HCT116 (cell line): ENCODE measurements at regions not wholly inside any gene's neighbourhood (a gene's known extent, or its start where the extent isn't known, plus 50 kb on each side); places are given as distances from the start of the nearest gene placed in this dataset.

ENCODE experiments used
- ATAC-seq: fragments of 200-7000 bp; cut with Tn5 transposase; 2 replicates; pipeline ENCODE4 v1.9.1; 2020; ENCODE audit warnings: mild to moderate bottlenecking, moderate library complexity
- BruUV-seq: library from RNA; stranded (reverse); fragments of 400-500 nt; replicated peaks from 2 replicates; lab custom pipeline; 2021; lab: Mats Ljungman, UMichigan
- CTCF ChIA-PET: fragments of 300-600 bp; sonication (Branson Sonifier 250); formaldehyde crosslinking; loops from one replicate; lab custom pipeline; 2021; ENCODE audit warnings: antibody characterized with exemption; lab: Charles Lee
- POLR2A ChIA-PET: fragments of 300-600, 350-600 bp; sonication (Branson Sonifier 250); formaldehyde crosslinking; loops from one replicate; lab custom pipeline; 2021; ENCODE audit warnings: antibody characterized with exemption; lab: Charles Lee
- RAD21 ChIA-PET, 2 experiments: fragments of 300-600 bp; sonication (Branson Sonifier 250); formaldehyde crosslinking; loops; one replicate each; lab custom pipeline; 2023; ENCODE audit warnings: low total read pairs in 2 of 2; ENCODE audit not compliant: uncharacterized antibody in 2 of 2, unreplicated experiment in 2 of 2, low non-redundant PET in 1 of 2; lab: Charles Lee
- DNase-seq: peaks from one replicate; pipeline ENCODE4 v3.0.0-alpha.2; 2010; ENCODE audit warnings: low read depth, low spot score
- H2AFZ ChIP-seq: fragments of 200-600 bp; shearing (Covaris generic), sonication (generic); 2 replicates; pipeline ENCODE4 v1.6.1; 2017; ENCODE audit warnings: low read depth, mixed run types, mixed read lengths, antibody characterized with exemption, low read length; ENCODE audit not compliant: poor library complexity, severe bottlenecking
- H3K27ac ChIP-seq: 2 replicates; pipeline ENCODE4 v1.5.1; 2012; ENCODE audit warnings: low read depth, low read length
- H3K27me3 ChIP-seq: fragments of 200-600 bp; sonication (generic); 2 replicates; pipeline ENCODE4 v1.6.1; 2016; ENCODE audit warnings: mixed run types, low read length, mixed read lengths; ENCODE audit not compliant: insufficient read depth
- H3K36me3 ChIP-seq, 2 experiments: fragments of 200-500 bp in 1 of 2; fragments of 200-600 bp in 1 of 2; sonication (Bioruptor generic) in 1 of 2; sonication (generic) in 1 of 2; 2 replicates each; pipeline versions ENCODE4 v1.5.1 to v1.6.1; 2014 to 2016; ENCODE audit warnings: low read length in 2 of 2, inconsistent platforms in 1 of 2, mixed read lengths in 1 of 2, mixed run types in 1 of 2; ENCODE audit not compliant: insufficient read depth in 2 of 2, control insufficient read depth in 1 of 2
- H3K4me1 ChIP-seq, 2 experiments: fragments of 200-600 bp in 1 of 2; sonication (generic) in 1 of 2; 2 replicates each; pipeline versions ENCODE4 v1.5.1 to v1.6.1; 2012 to 2017; ENCODE audit warnings: low read length in 2 of 2, inconsistent platforms in 1 of 2, mild to moderate bottlenecking in 1 of 2, mixed read lengths in 1 of 2, mixed run types in 1 of 2, moderate library complexity in 1 of 2; ENCODE audit not compliant: insufficient read depth in 2 of 2, control insufficient read depth in 1 of 2
- H3K4me2 ChIP-seq: fragments of 200-600 bp; sonication (generic); 2 replicates; pipeline ENCODE4 v1.6.1; 2017; ENCODE audit warnings: mixed run types, low read length, mixed read lengths
- H3K4me3 ChIP-seq, 2 experiments: fragments of 200-600 bp in 1 of 2; sonication (generic) in 1 of 2; replicated peaks in 1 of 2; 2 replicates each; pipeline ENCODE4 v1.5.1; 2011 to 2016; ENCODE audit warnings: low read length in 2 of 2, control low read depth in 1 of 2, low read depth in 1 of 2, mild to moderate bottlenecking in 1 of 2, mixed read lengths in 1 of 2, mixed run types in 1 of 2
- H3K79me2 ChIP-seq: fragments of 200-600 bp; sonication (generic); 2 replicates; pipeline ENCODE4 v1.6.1; 2017; ENCODE audit warnings: mild to moderate bottlenecking, mixed run types, low read length, moderate library complexity, mixed read lengths; ENCODE audit not compliant: insufficient read depth
- H3K9ac ChIP-seq: fragments of 200-600 bp; sonication (generic); 2 replicates; pipeline ENCODE4 v1.6.1; 2016; ENCODE audit warnings: low read length, mixed read lengths
- H3K9me2 ChIP-seq: fragments of 200-600 bp; sonication (generic), shearing (Covaris generic); 2 replicates; pipeline ENCODE4 v1.6.1; 2017; ENCODE audit warnings: mixed run types, mild to moderate bottlenecking, moderate library complexity; ENCODE audit not compliant: insufficient read depth
- H3K9me3 ChIP-seq, 2 experiments: fragments of 200-500 bp in 1 of 2; fragments of 200-600 bp in 1 of 2; sonication (Bioruptor generic) in 1 of 2; sonication (generic) in 1 of 2; 2 replicates each; pipeline ENCODE4 v1.6.1; 2014 to 2017; ENCODE audit warnings: low read length in 2 of 2, mixed read lengths in 2 of 2, inconsistent platforms in 1 of 2, low read depth in 1 of 2, mild to moderate bottlenecking in 1 of 2, mixed run types in 1 of 2, moderate library complexity in 1 of 2; ENCODE audit not compliant: control insufficient read depth in 1 of 2, insufficient read depth in 1 of 2
- H4K20me1 ChIP-seq: fragments of 200-600 bp; sonication (generic), shearing (Covaris generic); 2 replicates; pipeline ENCODE4 v1.6.1; 2017; ENCODE audit warnings: mixed run types, mild to moderate bottlenecking, moderate library complexity; ENCODE audit not compliant: insufficient read depth
- CBX3 ChIP-seq: IDR thresholded peaks from 2 replicates; pipeline ENCODE4 v1.6.1; 2012; ENCODE audit warnings: low read depth
- CEBPB ChIP-seq: IDR thresholded peaks from 2 replicates; pipeline ENCODE4 v1.6.1; 2012; ENCODE audit warnings: low read depth
- CTCF ChIP-seq, 3 experiments: fragments of 200-600 bp in 1 of 3; sonication (generic) in 1 of 3; IDR thresholded peaks in 2 of 3; conservative IDR thresholded peaks in 1 of 3; 2 replicates each; pipeline ENCODE4 v1.5.1; 2012 to 2017; ENCODE audit warnings: low read depth in 2 of 3, low read length in 2 of 3, antibody characterized with exemption in 1 of 3, borderline replicate concordance in 1 of 3, control low read depth in 1 of 3, mild to moderate bottlenecking in 1 of 3, mixed read lengths in 1 of 3, mixed run types in 1 of 3, moderate library complexity in 1 of 3; ENCODE audit not compliant: insufficient read depth in 1 of 3
- EGR1 ChIP-seq: IDR thresholded peaks from 2 replicates; pipeline ENCODE4 v1.6.1; 2012; ENCODE audit warnings: low read depth
- ELF1 ChIP-seq: IDR thresholded peaks from 2 replicates; pipeline ENCODE4 v1.6.1; 2012; ENCODE audit warnings: low read depth, borderline replicate concordance
- EZH2 ChIP-seq: fragments of 200-600 bp; sonication (generic); IDR thresholded peaks from 2 replicates; pipeline ENCODE4 v1.6.1; 2017; ENCODE audit warnings: antibody characterized with exemption, mixed run types
- EZH2phosphoT487 ChIP-seq: fragments of 200-600 bp; IDR thresholded peaks from 2 replicates; pipeline ENCODE4 v1.6.1; 2018; ENCODE audit warnings: antibody characterized with exemption, borderline replicate concordance
- FOSL1 ChIP-seq: IDR thresholded peaks from 2 replicates; pipeline ENCODE4 v1.6.1; 2012; ENCODE audit warnings: low read depth
- JUND ChIP-seq: IDR thresholded peaks from 2 replicates; pipeline ENCODE4 v1.6.1; 2012
- MAX ChIP-seq: IDR thresholded peaks from 2 replicates; pipeline ENCODE4 v1.6.1; 2012
- POLR2AphosphoS5 ChIP-seq: IDR thresholded peaks from 2 replicates; pipeline ENCODE4 v1.6.1; 2011; ENCODE audit warnings: mild to moderate bottlenecking, low read depth, low read length, moderate library complexity
- RAD21 ChIP-seq: IDR thresholded peaks from 2 replicates; pipeline ENCODE4 v1.6.1; 2012; ENCODE audit warnings: low read depth, mild to moderate bottlenecking
- REST ChIP-seq: IDR thresholded peaks from 2 replicates; pipeline ENCODE4 v1.6.1; 2012; ENCODE audit warnings: low read depth
- SIN3A ChIP-seq: IDR thresholded peaks from 2 replicates; pipeline ENCODE4 v1.6.1; 2012; ENCODE audit warnings: low read depth
- SP1 ChIP-seq: IDR thresholded peaks from 2 replicates; pipeline ENCODE4 v1.6.1; 2012; ENCODE audit warnings: low read depth
- SRF ChIP-seq: IDR thresholded peaks from 2 replicates; pipeline ENCODE4 v1.6.1; 2012; ENCODE audit warnings: low read depth
- YY1 ChIP-seq: IDR thresholded peaks from 2 replicates; pipeline ENCODE4 v1.6.1; 2011; ENCODE audit warnings: low read length, low read depth, moderate library complexity, mild to moderate bottlenecking; ENCODE audit not compliant: insufficient replicate concordance; ENCODE audit errors: extremely low read depth
- intact Hi-C: fragments of 100-400 bp; cut with micrococcal nuclease; formaldehyde crosslinking; loops from 2 replicates; pipeline ENCODE4 v1.10.0; 2022

GRCh38 chr4:37528166-37528885, 157.8 kb downstream of the RELL1 start:
- no peak overlapping the region for H3K4me2 ChIP-seq
- ChIA-PET RAD21 (no interaction called here), CTCF (no interaction called here), POLR2A (no interaction called here)
- no peak for TF ChIP-seq MAX
- TF ChIP-seq REST: no peak
- TF ChIP-seq JUND: no peak
- no peak for TF ChIP-seq FOSL1
- no peak for TF ChIP-seq EZH2phosphoT487
- TF ChIP-seq CEBPB: no peak
- TF ChIP-seq SP1: no peak
- no peak for TF ChIP-seq EGR1
- TF ChIP-seq RAD21: no peak
- TF ChIP-seq POLR2AphosphoS5: no peak
- no peak for TF ChIP-seq CBX3
- TF ChIP-seq YY1: no peak
- TF ChIP-seq EZH2: no peak
- no peak for TF ChIP-seq SRF
- TF ChIP-seq SIN3A: no peak
- TF ChIP-seq ELF1: no peak
- TF ChIP-seq CTCF (IDR thresholded peaks at IDR 0.05 in 2 of 3, conservative IDR thresholded peaks at IDR 0.05 in 1 of 3; ENCODE audit: borderline replicate concordance in 1 of 3, insufficient read depth in 1 of 3, low read depth in 2 of 3, low read length in 2 of 3): no peak
- no peaks in the 10 kb centered on the region for H3K27me3 ChIP-seq
- H3K4me3 ChIP-seq: no peak overlapping the region
- no peaks in the 10 kb centered on the region for H3K9me3 ChIP-seq
- DNase-seq: no peak
- H4K20me1 ChIP-seq: no peaks in the 10 kb centered on the region
- ATAC-seq: no peak
- H3K9ac ChIP-seq: no peak overlapping the region
- H3K9me2 ChIP-seq: no peaks in the 10 kb centered on the region
- H2AFZ ChIP-seq: no peak overlapping the region
- no peaks in the 10 kb centered on the region for H3K79me2 ChIP-seq
- intact Hi-C loops: no loop called here
- H3K4me1 ChIP-seq: no peaks in the 10 kb centered on the region
- no TSS peak for BruUV-seq
- H3K27ac ChIP-seq: no peak overlapping the region
- H3K36me3 ChIP-seq: no peaks in the 10 kb centered on the region
